Stimulated activated naive CD4-positive, alpha-beta T cell (primary cell): ENCODE measurements at regions not wholly inside any gene's neighbourhood (a gene's known extent, or its start where the extent isn't known, plus 50 kb on each side); places are given as distances from the start of the nearest gene placed in this dataset.
"Not testable (repeated sequence)": the region's sequence is repeated elsewhere in the genome, so short reads cannot be mapped to it uniquely, and the experiment has no call there.

ENCODE experiments used
- DNase-seq, 6 experiments: peaks; one replicate each; lab custom pipeline; 2025; lab: John Stamatoyannopoulos, UW

GRCh38 chr15:38733331-38733730 lies 168.7 kb upstream of the RASGRP1 start:
- no peak for DNase-seq

GRCh38 chr15:38740206-38740605 lies 175.6 kb upstream of the RASGRP1 start:
- no peak for DNase-seq

GRCh38 chr15:38743147-38743546 lies 178.5 kb upstream of the RASGRP1 start:
- no peak for DNase-seq

- DNase-seq = no peak
Measured at GRCh38 chr15:38745126-38745525, 180.5 kb upstream of the RASGRP1 start.

GRCh38 chr15:38745626-38746025 lies 181.0 kb upstream of the RASGRP1 start:
- no peak for DNase-seq

GRCh38 chr15:38746211-38746610 lies 181.6 kb upstream of the RASGRP1 start:
- no peak for DNase-seq

- no peak for DNase-seq
Measured at GRCh38 chr15:38748710-38749109, 184.1 kb upstream of the RASGRP1 start.

- no peak for DNase-seq
Measured at GRCh38 chr15:38750786-38751185, 186.2 kb upstream of the RASGRP1 start.

GRCh38 chr15:38755718-38756117 lies 191.1 kb upstream of the RASGRP1 start:
- no peak for DNase-seq

- DNase-seq = no peak
Measured at GRCh38 chr15:38756441-38756840, 191.8 kb upstream of the RASGRP1 start.

GRCh38 chr15:38758043-38758442 lies 193.4 kb upstream of the RASGRP1 start:
- DNase-seq = no peak

- DNase-seq = no peak
Measured at GRCh38 chr15:38761681-38762080, 197.1 kb upstream of the RASGRP1 start.

GRCh38 chr15:38768970-38769369 lies 204.4 kb upstream of the RASGRP1 start:
- DNase-seq = no peak

GRCh38 chr15:38769492-38769891 lies 204.9 kb upstream of the RASGRP1 start:
- DNase-seq = no peak

GRCh38 chr15:38774076-38774475 lies 209.5 kb upstream of the RASGRP1 start:
- not testable (repeated sequence) for DNase-seq

- no peak for DNase-seq
Measured at GRCh38 chr15:38781196-38781595, 216.6 kb upstream of the RASGRP1 start.

GRCh38 chr15:38782156-38782555 lies 217.5 kb upstream of the RASGRP1 start:
- no peak for DNase-seq

- no peak for DNase-seq
Measured at GRCh38 chr15:38788918-38789317, 224.3 kb upstream of the RASGRP1 start.

- no peak for DNase-seq
Measured at GRCh38 chr15:38789566-38789965, 225.0 kb upstream of the RASGRP1 start.

- DNase-seq = no peak
Measured at GRCh38 chr15:38793206-38793810, 228.7 kb upstream of the RASGRP1 start.

GRCh38 chr15:38795471-38796245 lies 231.0 kb upstream of the RASGRP1 start:
- no peak for DNase-seq

GRCh38 chr15:38796589-38796988 lies 232.0 kb upstream of the RASGRP1 start:
- DNase-seq = no peak

GRCh38 chr15:38797506-38797905 lies 232.9 kb upstream of the RASGRP1 start:
- DNase-seq = not testable (repeated sequence)

GRCh38 chr15:38799202-38799601 lies 234.6 kb upstream of the RASGRP1 start:
- DNase-seq = not testable (repeated sequence)
